ENCODE measurements at regions not wholly inside any gene's neighbourhood (a gene's known extent, or its start where the extent isn't known, plus 50 kb on each side); places are given as distances from the start of the nearest gene placed in this dataset.
"Not testable (repeated sequence)": the region's sequence is repeated elsewhere in the genome, so short reads cannot be mapped to it uniquely, and the experiment has no call there.

GRCh38 chr21:9817841-9818441, 703.4 kb upstream of the TPTE start:
- TF ChIP-seq CTCF, POLR2A (IDR thresholded peaks at IDR 0.05): not testable (repeated sequence)

Measured in thyroid gland (tissue), 4 donors.